ENCODE measurements at regions not wholly inside any gene's neighbourhood (a gene's known extent, or its start where the extent isn't known, plus 50 kb on each side); places are given as distances from the start of the nearest gene placed in this dataset.
A peak's percentile ranks its signal among the peaks of the same experiment; 100 is the strongest.

DNA sequence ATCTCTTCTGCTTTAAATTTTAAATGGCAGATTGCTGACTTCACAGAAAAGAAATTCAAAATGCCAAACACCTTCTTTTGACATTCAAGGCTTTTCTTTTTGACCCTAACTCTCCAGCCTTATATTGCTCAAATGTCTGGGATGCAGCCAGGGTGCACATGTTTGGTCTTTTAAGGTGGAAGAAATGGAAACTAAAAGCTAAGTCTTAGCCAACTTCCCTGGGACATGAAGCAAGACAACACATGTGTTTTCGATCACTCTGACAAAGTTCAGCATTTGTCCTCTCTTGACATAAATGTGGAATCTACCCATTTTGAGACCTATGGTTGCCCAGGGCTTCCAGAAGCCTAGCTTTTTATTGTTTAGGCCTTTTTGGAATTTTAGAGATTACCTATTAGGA, 161.6 kb downstream of the RDH14 start:
- Histone ChIP-seq H3K36me3 (ENCODE audit: insufficient read depth, low read length) (no peaks in the 10 kb centered on the region), H4K20me1 (ENCODE audit: insufficient read depth, low read depth, low read length) (no peaks in the 10 kb centered on the region), H2AFZ (ENCODE audit: low read length) (no peak overlapping the region), H3K9me3 (ENCODE audit: low read length) (no peaks in the 10 kb centered on the region), H3K4me2 (ENCODE audit: low read depth, low read length, poor library complexity, severe bottlenecking) (no peak overlapping the region), H3K79me2 (ENCODE audit: low read length) (no peaks in the 10 kb centered on the region), H3K4me3 (ENCODE audit: low read length) (no peak overlapping the region), H3K27ac (ENCODE audit: low read length) (no peak overlapping the region), H3K9me2 (replicated peaks; ENCODE audit: insufficient read depth, low read length) (no peaks in the 10 kb centered on the region), H3K27me3 (ENCODE audit: low read length) (no peaks in the 10 kb centered on the region), H3K4me1 (ENCODE audit: low read length) (no peaks in the 10 kb centered on the region), H3K9ac (ENCODE audit: low read length) (no peak overlapping the region)
- DNase-seq, result no peak

DNA sequence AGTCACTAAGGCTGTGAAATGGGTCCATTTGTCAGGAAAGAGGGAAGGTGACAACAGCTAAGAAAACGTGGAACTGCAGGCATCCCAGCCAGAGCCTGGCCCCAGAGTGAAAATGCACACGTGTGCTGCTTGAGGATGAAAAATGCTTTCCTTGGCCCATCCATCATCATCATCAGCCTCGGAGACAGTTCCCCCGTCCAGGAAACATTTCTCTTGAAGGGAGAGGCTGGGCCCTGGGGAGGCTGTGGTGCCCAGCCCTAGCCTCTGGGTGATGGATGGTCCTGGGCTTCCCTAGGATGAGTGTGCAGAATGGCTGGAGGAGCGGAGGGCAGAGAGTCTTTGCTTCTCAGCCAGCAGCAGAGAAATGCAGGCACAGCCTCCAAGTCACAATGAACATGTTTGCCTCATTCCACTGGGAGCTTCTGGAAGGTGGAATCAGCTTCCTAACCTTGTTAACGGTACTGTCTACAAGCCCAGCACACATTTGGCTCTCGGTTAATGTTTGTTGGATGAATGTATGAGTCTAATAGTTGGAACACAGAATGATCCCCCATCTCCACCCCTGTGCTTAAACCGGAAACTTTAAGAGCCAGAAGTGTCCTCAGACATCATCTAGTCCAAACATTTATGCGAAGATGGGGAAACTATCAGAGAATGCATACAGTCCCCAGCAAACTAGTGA, 164.0 kb downstream of the RDH14 start:
- no peaks in the 10 kb centered on the region for H3K79me2 ChIP-seq (ENCODE audit: low read length)
- no peaks in the 10 kb centered on the region for H3K9me2 ChIP-seq (replicated peaks; ENCODE audit: insufficient read depth, low read length)
- H3K4me1 ChIP-seq (ENCODE audit: low read length), result no peaks in the 10 kb centered on the region
- no peak overlapping the region for H2AFZ ChIP-seq (ENCODE audit: low read length)
- H4K20me1 ChIP-seq (ENCODE audit: insufficient read depth, low read depth, low read length), result no peaks in the 10 kb centered on the region
- no peaks in the 10 kb centered on the region for H3K27me3 ChIP-seq (ENCODE audit: low read length)
- DNase-seq, result no peak
- H3K4me2 ChIP-seq (ENCODE audit: low read depth, low read length, poor library complexity, severe bottlenecking), result no peak overlapping the region
- no peaks in the 10 kb centered on the region for H3K36me3 ChIP-seq (ENCODE audit: insufficient read depth, low read length)
- H3K9me3 ChIP-seq (ENCODE audit: low read length), result no peaks in the 10 kb centered on the region
- H3K27ac ChIP-seq (ENCODE audit: low read length), result no peak overlapping the region
- H3K4me3 ChIP-seq (ENCODE audit: low read length), result no peak overlapping the region
- no peak overlapping the region for H3K9ac ChIP-seq (ENCODE audit: low read length)

DNA sequence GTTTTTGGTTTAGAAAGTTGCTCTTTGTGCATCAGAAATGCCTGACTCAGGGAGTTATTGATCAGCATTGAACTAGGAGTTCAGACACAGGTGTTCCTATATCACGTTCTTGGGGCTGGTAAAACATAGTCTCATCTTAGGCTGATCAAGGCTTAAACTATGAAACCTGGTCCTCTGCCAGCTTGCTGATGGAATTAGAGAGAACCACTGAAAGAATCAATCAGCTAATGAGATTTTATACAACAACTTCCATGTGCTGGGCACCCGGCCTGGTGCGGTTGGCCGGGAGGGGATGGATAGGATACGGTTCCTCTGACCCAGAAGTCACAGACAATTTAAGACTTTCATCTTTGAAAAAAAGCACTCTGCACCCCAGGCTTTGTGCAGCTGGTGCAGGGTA, 164.9 kb downstream of the RDH14 start:
- Histone ChIP-seq H3K4me1 (ENCODE audit: low read length) (no peaks in the 10 kb centered on the region), H3K9ac (ENCODE audit: low read length) (no peak overlapping the region), H3K4me3 (ENCODE audit: low read length) (no peak overlapping the region), H3K79me2 (ENCODE audit: low read length) (no peaks in the 10 kb centered on the region), H3K27me3 (ENCODE audit: low read length) (no peaks in the 10 kb centered on the region), H4K20me1 (ENCODE audit: insufficient read depth, low read depth, low read length) (no peaks in the 10 kb centered on the region), H2AFZ (ENCODE audit: low read length) (no peak overlapping the region), H3K27ac (ENCODE audit: low read length) (no peak overlapping the region), H3K9me3 (ENCODE audit: low read length) (no peaks in the 10 kb centered on the region), H3K4me2 (ENCODE audit: low read depth, low read length, poor library complexity, severe bottlenecking) (no peak overlapping the region), H3K36me3 (ENCODE audit: insufficient read depth, low read length) (no peaks in the 10 kb centered on the region), H3K9me2 (replicated peaks; ENCODE audit: insufficient read depth, low read length) (no peaks in the 10 kb centered on the region)
- DNase-seq, result no peak

DNA sequence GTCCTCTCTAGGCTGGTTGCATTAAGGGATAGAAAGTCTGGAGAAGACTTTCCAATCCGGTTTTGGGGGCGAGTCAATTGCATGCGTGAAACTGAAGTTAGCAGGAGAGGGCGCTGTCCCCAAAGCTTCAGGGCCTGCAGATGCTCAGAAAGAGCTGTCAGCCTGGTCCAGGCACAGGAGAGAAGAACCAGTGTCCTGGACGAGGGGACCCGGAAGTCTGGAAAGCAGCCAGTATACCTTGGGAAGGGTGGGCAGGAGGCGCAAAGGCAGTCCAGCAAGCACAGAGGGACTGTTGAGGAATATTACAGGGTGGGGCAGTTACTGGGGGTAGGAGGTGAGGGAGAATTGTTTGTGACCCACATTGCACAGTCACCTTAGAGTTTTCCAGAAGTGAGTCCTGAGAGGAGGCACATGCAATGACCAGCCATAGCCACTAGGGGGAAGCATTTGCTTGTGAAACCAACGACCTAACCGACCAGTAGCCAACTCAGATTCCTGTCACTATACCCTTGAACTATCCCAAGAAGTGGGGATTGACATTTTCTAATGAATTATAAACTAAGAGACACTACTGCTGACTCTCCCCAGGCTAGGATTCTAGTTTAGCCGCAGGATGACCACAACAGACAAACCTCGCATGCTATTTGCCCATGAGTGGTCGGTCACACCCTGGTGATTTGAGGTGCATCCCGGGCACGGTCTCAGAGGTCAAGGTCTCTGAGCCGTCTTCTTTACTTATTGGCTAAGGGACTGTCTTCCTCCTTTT, 172.8 kb downstream of the RDH14 start:
- Histone ChIP-seq H3K4me2 (ENCODE audit: low read depth, low read length, poor library complexity, severe bottlenecking) (peak overlapping the region; percentile 39), H3K27ac (ENCODE audit: low read length) (no peak overlapping the region), H3K4me3 (ENCODE audit: low read length) (no peak overlapping the region), H3K9me2 (replicated peaks; ENCODE audit: insufficient read depth, low read length) (no peaks in the 10 kb centered on the region), H3K4me1 (ENCODE audit: low read length) (no peaks in the 10 kb centered on the region), H2AFZ (ENCODE audit: low read length) (peak overlapping the region; percentile 83; the same call in 1 of the 2 replicates), H3K36me3 (ENCODE audit: insufficient read depth, low read length) (no peaks in the 10 kb centered on the region), H4K20me1 (ENCODE audit: insufficient read depth, low read depth, low read length) (no peaks in the 10 kb centered on the region), H3K27me3 (ENCODE audit: low read length) (no peaks in the 10 kb centered on the region), H3K9me3 (ENCODE audit: low read length) (no peaks in the 10 kb centered on the region), H3K9ac (ENCODE audit: low read length) (peak overlapping the region; percentile 17; the same call in 1 of the 2 replicates), H3K79me2 (ENCODE audit: low read length) (no peaks in the 10 kb centered on the region)
- DNase-seq, result peak; percentile 92

DNA sequence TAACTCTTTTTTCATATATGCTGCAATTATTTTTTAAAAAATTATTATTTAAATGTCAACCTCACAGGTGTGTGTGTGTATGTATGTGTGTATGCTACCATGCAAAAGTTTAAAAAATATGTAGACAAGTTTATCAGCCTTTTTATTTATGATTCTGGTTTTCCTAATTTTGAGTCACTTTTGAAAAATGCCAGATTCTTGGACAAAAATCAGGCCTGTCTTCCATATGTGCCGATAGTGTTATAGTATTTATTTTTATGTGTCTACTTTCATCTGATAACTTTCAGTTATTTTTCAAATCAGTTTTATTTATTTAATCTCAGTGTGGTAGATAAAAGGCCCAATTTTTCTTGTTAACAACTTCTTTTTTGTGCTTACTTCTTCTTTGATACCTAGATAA, 176.2 kb downstream of the RDH14 start:
- no peaks in the 10 kb centered on the region for H4K20me1 ChIP-seq (ENCODE audit: insufficient read depth, low read depth, low read length)
- no peak overlapping the region for H3K9ac ChIP-seq (ENCODE audit: low read length)
- H2AFZ ChIP-seq (ENCODE audit: low read length), result no peak overlapping the region
- no peaks in the 10 kb centered on the region for H3K4me1 ChIP-seq (ENCODE audit: low read length)
- H3K36me3 ChIP-seq (ENCODE audit: insufficient read depth, low read length), result no peaks in the 10 kb centered on the region
- H3K79me2 ChIP-seq (ENCODE audit: low read length), result no peaks in the 10 kb centered on the region
- no peak overlapping the region for H3K4me2 ChIP-seq (ENCODE audit: low read depth, low read length, poor library complexity, severe bottlenecking)
- no peak overlapping the region for H3K4me3 ChIP-seq (ENCODE audit: low read length)
- H3K27me3 ChIP-seq (ENCODE audit: low read length), result no peaks in the 10 kb centered on the region
- no peak for DNase-seq
- H3K9me2 ChIP-seq (replicated peaks; ENCODE audit: insufficient read depth, low read length), result no peaks in the 10 kb centered on the region
- no peak overlapping the region for H3K27ac ChIP-seq (ENCODE audit: low read length)
- H3K9me3 ChIP-seq (ENCODE audit: low read length), result no peaks in the 10 kb centered on the region

DNA sequence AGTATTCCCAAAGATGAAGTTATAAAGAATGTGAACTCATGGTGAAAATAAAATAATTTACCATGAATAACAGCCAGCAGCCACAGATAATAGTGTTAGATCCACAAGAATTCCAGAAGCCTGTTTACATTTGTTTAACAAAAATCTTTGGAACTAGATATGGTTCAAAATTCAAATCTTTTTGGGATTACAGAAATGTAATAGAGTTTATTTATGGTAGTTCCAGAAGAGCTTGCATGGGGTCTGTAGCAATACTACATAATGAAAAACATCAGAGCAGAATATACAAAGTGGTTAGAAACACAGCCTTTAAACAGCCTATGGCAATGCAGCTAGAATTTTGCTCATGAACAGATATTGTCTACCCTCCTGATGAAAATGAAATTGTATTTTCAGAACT, 179.1 kb downstream of the RDH14 start:
- H3K27me3 ChIP-seq (ENCODE audit: low read length), result no peaks in the 10 kb centered on the region
- H3K27ac ChIP-seq (ENCODE audit: low read length), result no peak overlapping the region
- no peaks in the 10 kb centered on the region for H3K9me2 ChIP-seq (replicated peaks; ENCODE audit: insufficient read depth, low read length)
- H2AFZ ChIP-seq (ENCODE audit: low read length), result no peak overlapping the region
- H3K9ac ChIP-seq (ENCODE audit: low read length), result no peak overlapping the region
- no peaks in the 10 kb centered on the region for H3K79me2 ChIP-seq (ENCODE audit: low read length)
- no peaks in the 10 kb centered on the region for H4K20me1 ChIP-seq (ENCODE audit: insufficient read depth, low read depth, low read length)
- H3K9me3 ChIP-seq (ENCODE audit: low read length), result no peaks in the 10 kb centered on the region
- H3K36me3 ChIP-seq (ENCODE audit: insufficient read depth, low read length), result no peaks in the 10 kb centered on the region
- DNase-seq, result no peak
- no peak overlapping the region for H3K4me2 ChIP-seq (ENCODE audit: low read depth, low read length, poor library complexity, severe bottlenecking)
- no peaks in the 10 kb centered on the region for H3K4me1 ChIP-seq (ENCODE audit: low read length)
- no peak overlapping the region for H3K4me3 ChIP-seq (ENCODE audit: low read length)

DNA sequence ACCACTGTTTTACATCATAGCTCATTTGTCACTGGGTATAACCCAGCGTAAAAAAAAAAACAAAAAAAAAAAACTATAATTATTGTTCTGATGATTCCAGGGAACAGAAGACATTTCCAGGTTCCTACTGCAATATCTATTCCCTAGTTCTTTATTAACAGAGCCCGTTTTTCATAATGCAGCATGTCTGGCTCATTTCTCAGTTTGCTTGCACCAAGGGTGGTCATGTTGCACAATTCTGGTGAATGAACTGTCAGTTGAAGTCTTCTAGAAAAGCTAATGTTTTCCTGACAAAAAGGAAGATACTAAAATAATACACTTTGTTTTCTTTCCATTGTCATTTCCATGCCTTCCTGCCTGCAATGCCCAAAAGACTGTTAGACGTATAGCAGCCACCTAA, 180.1 kb downstream of the RDH14 start:
- H3K36me3 ChIP-seq (ENCODE audit: insufficient read depth, low read length), result no peaks in the 10 kb centered on the region
- H2AFZ ChIP-seq (ENCODE audit: low read length), result no peak overlapping the region
- H3K9ac ChIP-seq (ENCODE audit: low read length), result no peak overlapping the region
- no peak overlapping the region for H3K4me3 ChIP-seq (ENCODE audit: low read length)
- H3K9me3 ChIP-seq (ENCODE audit: low read length), result no peaks in the 10 kb centered on the region
- H3K4me2 ChIP-seq (ENCODE audit: low read depth, low read length, poor library complexity, severe bottlenecking), result no peak overlapping the region
- no peaks in the 10 kb centered on the region for H3K27me3 ChIP-seq (ENCODE audit: low read length)
- no peaks in the 10 kb centered on the region for H4K20me1 ChIP-seq (ENCODE audit: insufficient read depth, low read depth, low read length)
- no peaks in the 10 kb centered on the region for H3K4me1 ChIP-seq (ENCODE audit: low read length)
- no peak for DNase-seq
- no peak overlapping the region for H3K27ac ChIP-seq (ENCODE audit: low read length)
- H3K79me2 ChIP-seq (ENCODE audit: low read length), result no peaks in the 10 kb centered on the region
- H3K9me2 ChIP-seq (replicated peaks; ENCODE audit: insufficient read depth, low read length), result no peaks in the 10 kb centered on the region

DNA sequence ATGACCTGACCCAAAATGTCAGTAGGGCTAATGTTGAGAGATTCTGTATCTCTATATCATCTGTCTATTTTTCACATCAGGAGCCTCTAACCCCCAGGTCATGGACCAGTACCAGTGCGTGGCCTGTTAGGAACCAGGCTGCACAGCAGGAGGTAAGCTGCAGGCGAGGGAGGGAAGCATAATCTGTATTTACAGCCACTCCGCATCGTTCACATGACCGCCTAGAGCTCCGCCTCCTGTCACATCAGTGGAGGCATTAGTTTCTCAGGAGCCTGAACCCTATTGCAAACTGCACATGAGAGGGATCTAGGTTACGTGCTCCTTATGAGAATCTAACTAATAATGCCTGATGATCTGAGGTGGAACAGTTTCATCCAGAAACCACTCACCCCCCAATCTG, 180.6 kb downstream of the RDH14 start:
- Histone ChIP-seq H3K9me3 (ENCODE audit: low read length) (no peaks in the 10 kb centered on the region), H2AFZ (ENCODE audit: low read length) (no peak overlapping the region), H3K79me2 (ENCODE audit: low read length) (no peaks in the 10 kb centered on the region), H3K9me2 (replicated peaks; ENCODE audit: insufficient read depth, low read length) (no peaks in the 10 kb centered on the region), H3K4me1 (ENCODE audit: low read length) (no peaks in the 10 kb centered on the region), H3K4me3 (ENCODE audit: low read length) (no peak overlapping the region), H3K9ac (ENCODE audit: low read length) (no peak overlapping the region), H3K27ac (ENCODE audit: low read length) (no peak overlapping the region), H3K36me3 (ENCODE audit: insufficient read depth, low read length) (no peaks in the 10 kb centered on the region), H3K27me3 (ENCODE audit: low read length) (no peaks in the 10 kb centered on the region), H4K20me1 (ENCODE audit: insufficient read depth, low read depth, low read length) (no peaks in the 10 kb centered on the region), H3K4me2 (ENCODE audit: low read depth, low read length, poor library complexity, severe bottlenecking) (no peak overlapping the region)
- no peak for DNase-seq
